ENCODE measurements at regions not wholly inside any gene's neighbourhood (a gene's known extent, or its start where the extent isn't known, plus 50 kb on each side); places are given as distances from the start of the nearest gene placed in this dataset.
"Not testable (repeated sequence)": the region's sequence is repeated elsewhere in the genome, so short reads cannot be mapped to it uniquely, and the experiment has no call there.

- Histone ChIP-seq H3K4me1 (no peaks in the 10 kb centered on the region), H3K27me3 (no peaks in the 10 kb centered on the region), H3K36me3 (no peaks in the 10 kb centered on the region), H3K27ac (no peak overlapping the region), H3K4me3 (no peak overlapping the region), H3K9me3 (no peaks in the 10 kb centered on the region)
- 81 to 83% methylated on average over 3 of the region's 3 CpGs for WGBS, 2 donors
- no peak for FAIRE-seq
- no peak for ATAC-seq
- no peak for TF ChIP-seq CTCF (IDR thresholded peaks at IDR 0.05)
- DNase-seq: no peak
- intact Hi-C loops (cut with DNase I): no loop called here
Measured at GRCh38 chr3:150324245-150324644, 83.9 kb upstream of the TSC22D2 start.

- ATAC-seq (no peak), FAIRE-seq (no peak)
- WGBS, 2 donors: 85 to 90% methylated on average over 1 of the region's 1 CpG
Measured at GRCh38 chr3:150323770-150324169, 84.3 kb upstream of the TSC22D2 start.

GRCh38 chr3:150323091-150323490 lies 85.0 kb upstream of the TSC22D2 start:
- ATAC-seq; intact Hi-C loops (cut with DNase I); FAIRE-seq; H3K4me3 ChIP-seq; H3K9me3 ChIP-seq; H3K27ac ChIP-seq; H3K36me3 ChIP-seq; H3K27me3 ChIP-seq; H3K4me1 ChIP-seq: not testable (repeated sequence)
- WGBS, 2 donors: 90 to 96% methylated on average over 12 to 23 of the region's 23 CpGs
- peak in 1 of 6 donors; percentile 46 for DNase-seq

More at GRCh38 chr3:150323770-150324169, 84.3 kb upstream of the TSC22D2 start:
- Histone ChIP-seq H3K36me3 (no peaks in the 10 kb centered on the region), H3K4me1 (no peaks in the 10 kb centered on the region), H3K27ac (no peak overlapping the region), H3K9me3 (no peaks in the 10 kb centered on the region), H3K4me3 (no peak overlapping the region), H3K27me3 (peaks cover 0 to 1% (median 0%) of the 10 kb centered on the region in 4 donors)
- intact Hi-C loops (cut with DNase I): no loop called here
- no peak for TF ChIP-seq CTCF (IDR thresholded peaks at IDR 0.05)
- no peak for DNase-seq

GRCh38 chr3:150320971-150321370 lies 87.1 kb upstream of the TSC22D2 start:
- intact Hi-C loops (cut with DNase I); H3K4me3 ChIP-seq; FAIRE-seq; H3K9me3 ChIP-seq; H3K27ac ChIP-seq; H3K4me1 ChIP-seq; ATAC-seq; H3K27me3 ChIP-seq; H3K36me3 ChIP-seq; DNase-seq: not testable (repeated sequence)
- WGBS, 2 donors: 0 to 50% methylated on average over 1 of the region's 1 CpG

- H3K9me3 ChIP-seq: no peaks in the 10 kb centered on the region
Measured at GRCh38 chr3:150319900-150320299, 88.2 kb upstream of the TSC22D2 start.

More at GRCh38 chr3:150319900-150320299, 88.2 kb upstream of the TSC22D2 start:
- TF ChIP-seq CTCF (IDR thresholded peaks at IDR 0.05): no peak
- Histone ChIP-seq H3K27me3 (peaks cover 0 to 4% (median 0%) of the 10 kb centered on the region in 4 donors), H3K36me3 (no peaks in the 10 kb centered on the region), H3K4me1 (peaks cover 0 to 1% (median 0%) of the 10 kb centered on the region in 3 donors), H3K27ac (no peak overlapping the region), H3K4me3 (no peak overlapping the region)
- FAIRE-seq (no peak), ATAC-seq (peak in 3 of 4 donors; percentile 48 to 59 (median 48)), DNase-seq (no peak)
- intact Hi-C loops (cut with DNase I): no loop called here
